ENCODE measurements at regions not wholly inside any gene's neighbourhood (a gene's known extent, or its start where the extent isn't known, plus 50 kb on each side); places are given as distances from the start of the nearest gene placed in this dataset.

GRCh38 chr2:138312061-138312460 lies 189.5 kb upstream of the SPOPL start:
- TF ChIP-seq CTCF (IDR thresholded peaks at IDR 0.05), result no peak
- TF ChIP-seq POLR2A (IDR thresholded peaks at IDR 0.05), result no peak
- no peak for TF ChIP-seq POLR2AphosphoS5 (IDR thresholded peaks at IDR 0.05)

Measured in transverse colon (tissue), 4 donors.